ENCODE measurements at regions not wholly inside any gene's neighbourhood (a gene's known extent, or its start where the extent isn't known, plus 50 kb on each side); places are given as distances from the start of the nearest gene placed in this dataset.

- no peak for TF ChIP-seq CTCF (IDR thresholded peaks at IDR 0.05)
- no peak for ATAC-seq
Observed at GRCh38 chr10:37713642-37714041, 143.8 kb downstream of the ZNF248 start.

GRCh38 chr10:37713132-37713501 is 144.3 kb downstream of the ZNF248 start:
- no peak for TF ChIP-seq CTCF (IDR thresholded peaks at IDR 0.05)
- Histone ChIP-seq H3K9me3 (no peaks in the 10 kb centered on the region), H3K4me1 (peaks cover 0 to 9% (median 0%) of the 10 kb centered on the region in 3 donors), H3K27ac (no peak overlapping the region), H3K27me3 (no peaks in the 10 kb centered on the region), H3K36me3 (no peaks in the 10 kb centered on the region), H3K4me3 (no peak overlapping the region)
- no peak for ATAC-seq
- WGBS, 2 donors, result 69 to 73% methylated on average over 3 of the region's 3 CpGs
- no peak for FAIRE-seq
- intact Hi-C loops (cut with DNase I), result no loop called here
- peak in 1 of 6 donors; percentile 56 for DNase-seq

More at GRCh38 chr10:37713642-37714041, 143.8 kb downstream of the ZNF248 start:
- peaks cover 0 to 9% (median 0%) of the 10 kb centered on the region in 3 donors for H3K4me1 ChIP-seq
- no peaks in the 10 kb centered on the region for H3K27me3 ChIP-seq
- no peaks in the 10 kb centered on the region for H3K9me3 ChIP-seq
- FAIRE-seq (no peak), DNase-seq (no peak)
- H3K36me3 ChIP-seq, result no peaks in the 10 kb centered on the region
- intact Hi-C loops (cut with DNase I), result no loop called here
- no peak overlapping the region for H3K27ac ChIP-seq
- WGBS, 2 donors, result 46% methylated on average over 3 of the region's 3 CpGs
- no peak overlapping the region for H3K4me3 ChIP-seq

GRCh38 chr10:37712489-37713131 is 144.8 kb downstream of the ZNF248 start:
- H3K36me3 ChIP-seq, result no peaks in the 10 kb centered on the region
- WGBS, 2 donors, result 76% methylated on average over 3 to 4 of the region's 4 CpGs
- no peak for FAIRE-seq
- H3K27me3 ChIP-seq, result no peaks in the 10 kb centered on the region
- H3K27ac ChIP-seq, result no peak overlapping the region
- H3K4me3 ChIP-seq, result no peak overlapping the region
- no peaks in the 10 kb centered on the region for H3K9me3 ChIP-seq
- H3K4me1 ChIP-seq, result peaks cover 0 to 9% (median 0%) of the 10 kb centered on the region in 3 donors
- intact Hi-C loops (cut with DNase I), result no loop called here
- DNase-seq, result peak in 1 of 6 donors; percentile 35
- no peak for TF ChIP-seq CTCF (IDR thresholded peaks at IDR 0.05)
- no peak for ATAC-seq

- FAIRE-seq (no peak), ATAC-seq (peak in 3 of 4 donors; percentile 23 to 89 (median 76)), DNase-seq (peak in 5 of 6 donors; percentile 25 to 48 (median 34))
- no peaks in the 10 kb centered on the region for H3K9me3 ChIP-seq
- H3K27ac ChIP-seq, result no peak overlapping the region
- no peaks in the 10 kb centered on the region for H3K36me3 ChIP-seq
- TF ChIP-seq CTCF (IDR thresholded peaks at IDR 0.05), result no peak
- 77 to 83% methylated on average over 13 of the region's 13 CpGs for WGBS, 2 donors
- peaks cover 0 to 9% (median 0%) of the 10 kb centered on the region in 3 donors for H3K4me1 ChIP-seq
- H3K27me3 ChIP-seq, result no peaks in the 10 kb centered on the region
- intact Hi-C loops (cut with DNase I), result no loop called here
- no peak overlapping the region for H3K4me3 ChIP-seq
Observed at GRCh38 chr10:37711617-37712488, 145.6 kb downstream of the ZNF248 start.

Data from pancreas (tissue), 10 donors.